ENCODE measurements at regions not wholly inside any gene's neighbourhood (a gene's known extent, or its start where the extent isn't known, plus 50 kb on each side); places are given as distances from the start of the nearest gene placed in this dataset.

- H3K4me3 ChIP-seq (replicated peaks in 1 of 3) = no peak overlapping the region
- no peaks in the 10 kb centered on the region for H3K9me3 ChIP-seq
- no peak overlapping the region for H3K27ac ChIP-seq
- no peaks in the 10 kb centered on the region for H3K27me3 ChIP-seq
- no peak for TF ChIP-seq POLR2A (IDR thresholded peaks at IDR 0.05)
- no peak for TF ChIP-seq CTCF (IDR thresholded peaks at IDR 0.05)
- WGBS, 2 donors = 45 to 71% methylated on average over 1 of the region's 1 CpG
- H3K36me3 ChIP-seq = no peaks in the 10 kb centered on the region
- no peak for DNase-seq
- intact Hi-C loops (cut with DNase I) = no loop called here
- H3K4me1 ChIP-seq = no peaks in the 10 kb centered on the region
These were observed 480.3 kb downstream of the DSC3 start for GRCh38 chr18:30562231-30562630.

- intact Hi-C loops (cut with DNase I) = no loop called here
- H3K4me3 ChIP-seq (replicated peaks in 1 of 3) = no peak overlapping the region
- no peak for TF ChIP-seq CTCF (IDR thresholded peaks at IDR 0.05)
- TF ChIP-seq POLR2A (IDR thresholded peaks at IDR 0.05) = no peak
- no peak for DNase-seq
- H3K36me3 ChIP-seq = no peaks in the 10 kb centered on the region
- 86 to 94% methylated on average over 11 of the region's 11 CpGs for WGBS, 2 donors
- H3K27ac ChIP-seq = no peak overlapping the region
- H3K27me3 ChIP-seq = no peaks in the 10 kb centered on the region
- H3K4me1 ChIP-seq = no peaks in the 10 kb centered on the region
- H3K9me3 ChIP-seq = no peaks in the 10 kb centered on the region
These were observed 486.4 kb downstream of the DSC3 start for GRCh38 chr18:30556112-30556511.

GRCh38 chr18:30545393-30545792 lies 497.1 kb downstream of the DSC3 start:
- TF ChIP-seq CTCF (IDR thresholded peaks at IDR 0.05) = no peak
- TF ChIP-seq POLR2A (IDR thresholded peaks at IDR 0.05) = no peak
- DNase-seq = no peak
- no peaks in the 10 kb centered on the region for H3K9me3 ChIP-seq

GRCh38 chr18:30544141-30544540 lies 498.4 kb downstream of the DSC3 start:
- intact Hi-C loops (cut with DNase I) = no loop called here
- no peak for TF ChIP-seq CTCF (IDR thresholded peaks at IDR 0.05)
- TF ChIP-seq POLR2A (IDR thresholded peaks at IDR 0.05) = no peak
- no peak for DNase-seq

More at GRCh38 chr18:30545393-30545792, 497.1 kb downstream of the DSC3 start:
- 79 to 87% methylated on average over 4 of the region's 4 CpGs for WGBS, 2 donors
- Histone ChIP-seq H3K4me3 (replicated peaks in 1 of 3) (no peak overlapping the region), H3K36me3 (no peaks in the 10 kb centered on the region), H3K4me1 (no peaks in the 10 kb centered on the region), H3K27me3 (no peaks in the 10 kb centered on the region), H3K27ac (no peak overlapping the region)
- intact Hi-C loops (cut with DNase I) = no loop called here

GRCh38 chr18:30533716-30534115 lies 508.8 kb downstream of the DSC3 start:
- 94 to 95% methylated on average over 1 of the region's 1 CpG for WGBS, 2 donors
- TF ChIP-seq CTCF (IDR thresholded peaks at IDR 0.05) (no peak), POLR2A (IDR thresholded peaks at IDR 0.05) (no peak)
- DNase-seq = no peak
- no peak overlapping the region for H3K27ac ChIP-seq
- H3K4me3 ChIP-seq (replicated peaks in 1 of 3) = no peak overlapping the region
- intact Hi-C loops (cut with DNase I) = no loop called here
- no peaks in the 10 kb centered on the region for H3K36me3 ChIP-seq
- no peaks in the 10 kb centered on the region for H3K27me3 ChIP-seq
- H3K4me1 ChIP-seq = no peaks in the 10 kb centered on the region
- H3K9me3 ChIP-seq = no peaks in the 10 kb centered on the region

More at GRCh38 chr18:30544141-30544540, 498.4 kb downstream of the DSC3 start:
- no peaks in the 10 kb centered on the region for H3K4me1 ChIP-seq
- H3K36me3 ChIP-seq = no peaks in the 10 kb centered on the region
- H3K9me3 ChIP-seq = no peaks in the 10 kb centered on the region
- no peak overlapping the region for H3K27ac ChIP-seq
- no peak overlapping the region for H3K4me3 ChIP-seq (replicated peaks in 1 of 3)
- 80 to 82% methylated on average over 2 of the region's 2 CpGs for WGBS, 2 donors
- H3K27me3 ChIP-seq = no peaks in the 10 kb centered on the region
